HL-60/S4 treated with phorbol 12-myristate 13-acetate at 8.2 ng/mL for 4 days and 3 days (cell line): ENCODE measurements at regions not wholly inside any gene's neighbourhood (a gene's known extent, or its start where the extent isn't known, plus 50 kb on each side); places are given as distances from the start of the nearest gene placed in this dataset.

Experiments
- in situ Hi-C: fragments of 300-500 bp; cut with MboI; formaldehyde crosslinking; loops from 2 replicates; pipeline ENCODE4 v1.15.0; 2022; ENCODE audit warnings: low sequenced_read_pairs

DNA sequence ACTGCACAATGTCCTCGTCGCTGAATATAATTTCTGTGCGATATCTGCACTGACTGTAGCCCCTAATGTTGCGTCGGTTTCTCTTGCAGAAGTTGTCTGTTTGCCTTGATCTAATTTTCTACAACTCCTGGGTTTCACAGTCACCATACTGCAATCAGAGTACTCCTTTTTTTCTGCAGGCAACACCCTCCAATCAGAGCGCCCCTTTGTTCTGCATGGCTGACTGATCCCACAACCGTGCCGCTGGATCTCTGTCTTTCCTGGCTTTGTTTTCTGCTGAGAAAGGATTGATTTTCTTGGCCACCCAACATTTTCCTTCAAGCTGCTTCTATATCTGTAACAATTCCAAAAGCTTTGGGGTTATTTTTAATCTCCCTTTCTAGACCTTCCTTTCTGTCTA lies 182.2 kb upstream of the SMARCA2 start:
- in situ Hi-C loops = no loop called here

DNA sequence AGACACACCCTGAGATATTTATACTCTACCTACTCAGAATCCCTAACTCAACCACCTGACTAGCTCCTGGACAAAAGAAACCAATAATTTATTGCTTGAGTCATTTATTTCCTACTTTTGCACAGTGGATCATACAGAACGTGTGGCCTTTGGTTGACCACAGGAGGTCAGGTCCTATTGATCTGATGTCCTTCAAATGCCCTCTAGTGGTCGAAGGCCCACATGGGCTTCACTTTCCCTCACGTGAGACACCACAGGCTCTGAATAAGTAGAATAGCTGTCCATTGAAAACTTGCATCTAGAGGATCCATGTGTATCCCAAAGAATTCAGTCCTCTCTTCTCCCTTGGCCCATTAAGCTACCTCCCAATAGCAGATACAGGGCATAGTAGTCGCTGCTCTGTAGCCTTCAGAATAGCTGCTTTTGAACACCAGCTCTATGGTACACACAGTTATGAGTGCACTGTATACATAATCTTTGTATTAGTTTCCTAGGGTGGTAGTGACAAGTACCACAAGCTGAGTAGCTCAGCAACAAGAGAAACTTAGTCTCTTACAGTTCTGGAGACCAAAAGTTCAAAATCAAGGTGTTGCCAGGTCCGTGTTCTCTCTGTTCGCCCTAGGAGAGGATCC lies 177.6 kb upstream of the SMARCA2 start:
- in situ Hi-C loops = no loop called here

- in situ Hi-C loops = no loop called here
These were observed 175.2 kb upstream of the SMARCA2 start for GRCh38 chr9:1839909-1840308.

DNA sequence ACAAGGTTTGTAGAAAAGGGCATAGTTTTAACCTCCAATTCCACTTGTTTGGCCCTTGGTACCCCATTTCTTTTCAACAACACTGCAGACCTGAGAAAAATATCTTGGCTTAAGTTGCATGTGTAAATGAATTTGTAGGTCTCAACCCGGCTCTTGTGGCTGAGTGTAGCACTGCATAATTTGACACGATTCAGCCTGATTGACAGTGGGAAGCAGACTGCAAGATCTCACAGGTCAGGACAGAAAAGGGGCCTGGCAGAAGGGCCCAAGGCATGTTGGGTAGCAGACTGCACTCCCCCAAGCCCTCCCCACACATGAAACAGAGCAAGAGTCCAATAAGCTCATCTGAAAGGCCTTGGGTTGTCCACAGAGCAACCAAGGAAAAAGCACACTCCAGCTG lies 169.7 kb upstream of the SMARCA2 start:
- in situ Hi-C loops = no loop called here

DNA sequence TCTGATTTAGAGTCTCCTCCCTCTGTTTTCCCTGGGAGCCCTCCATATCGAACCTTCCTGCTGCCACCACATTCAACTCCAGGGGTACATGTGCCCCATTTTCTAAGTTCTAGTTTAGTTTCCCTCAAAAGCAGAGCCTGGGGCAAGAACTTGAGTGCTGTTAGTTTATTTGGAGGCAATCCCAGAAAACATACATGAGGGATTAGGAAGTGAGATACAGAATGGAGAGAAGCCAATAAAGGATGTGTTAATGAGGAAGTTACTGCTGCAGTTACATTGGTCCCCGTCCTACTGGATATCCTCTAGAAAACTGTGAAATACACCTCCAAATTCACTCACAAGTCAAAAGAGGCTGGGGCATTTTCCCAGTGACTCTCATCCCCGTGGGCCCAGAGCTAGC lies 159.4 kb upstream of the SMARCA2 start:
- in situ Hi-C loops = no loop called here

DNA sequence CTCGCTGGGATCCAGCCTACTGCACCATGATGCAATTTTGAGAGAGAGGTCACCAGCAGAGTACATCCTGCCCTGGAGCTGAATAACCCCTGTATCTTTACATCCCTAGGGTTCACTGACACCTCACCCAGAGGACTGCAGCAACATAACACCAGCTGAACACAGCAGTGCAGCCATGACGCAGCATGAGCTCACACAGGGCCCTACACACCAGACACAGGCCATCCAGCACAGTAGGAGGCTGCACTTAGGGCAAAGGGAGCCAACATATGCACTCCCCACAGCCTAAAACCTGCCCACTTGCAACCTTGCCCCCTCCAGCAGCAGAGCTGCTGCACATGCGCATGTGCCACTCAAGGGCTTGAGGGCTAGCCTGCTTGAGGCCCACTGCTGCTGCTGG lies 157.3 kb upstream of the SMARCA2 start:
- in situ Hi-C loops = no loop called here

GRCh38 chr9:1869843-1870242 lies 145.3 kb upstream of the SMARCA2 start:
- in situ Hi-C loops = no loop called here

GRCh38 chr9:1870915-1871314 lies 144.2 kb upstream of the SMARCA2 start:
- in situ Hi-C loops = no loop called here

DNA sequence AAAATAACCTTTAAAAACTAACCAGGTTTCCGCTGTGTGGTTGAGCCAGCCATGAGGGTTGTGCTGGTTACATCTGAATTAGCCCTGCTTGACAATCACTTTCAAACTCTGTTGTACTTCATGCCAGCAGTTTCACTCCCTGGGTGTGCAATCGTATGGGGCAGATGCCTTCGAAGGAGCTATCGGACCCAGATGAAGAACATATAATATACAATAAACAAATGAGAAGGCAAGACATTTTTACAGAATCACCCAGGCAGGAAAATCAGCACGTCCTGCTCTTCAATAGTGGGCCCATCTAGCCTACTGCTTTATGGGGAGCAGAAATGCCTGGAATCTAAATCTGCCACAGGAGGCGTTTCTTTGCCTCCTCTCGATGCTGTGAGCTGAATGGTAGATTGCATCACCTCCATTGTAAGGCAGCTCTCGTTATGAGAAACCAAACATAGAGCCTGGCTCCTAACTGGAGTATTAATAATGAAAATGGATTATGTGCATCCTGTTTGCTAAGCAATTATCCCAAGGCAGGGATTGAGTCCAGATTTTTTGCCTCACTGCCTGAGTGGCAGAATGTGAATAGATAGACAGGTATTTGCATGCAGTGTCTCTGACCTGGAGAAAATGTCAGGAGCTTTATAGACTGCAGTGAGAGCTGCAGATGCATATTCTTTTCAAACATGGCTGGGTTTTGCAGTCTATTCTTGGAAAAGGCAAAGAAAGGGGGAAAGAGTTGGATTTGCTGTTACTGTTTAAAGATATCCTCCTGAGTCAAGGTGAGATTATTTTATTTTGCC lies 143.3 kb upstream of the SMARCA2 start:
- in situ Hi-C loops = no loop called here

GRCh38 chr9:1875251-1875851 lies 139.8 kb upstream of the SMARCA2 start:
- in situ Hi-C loops = no loop called here

DNA sequence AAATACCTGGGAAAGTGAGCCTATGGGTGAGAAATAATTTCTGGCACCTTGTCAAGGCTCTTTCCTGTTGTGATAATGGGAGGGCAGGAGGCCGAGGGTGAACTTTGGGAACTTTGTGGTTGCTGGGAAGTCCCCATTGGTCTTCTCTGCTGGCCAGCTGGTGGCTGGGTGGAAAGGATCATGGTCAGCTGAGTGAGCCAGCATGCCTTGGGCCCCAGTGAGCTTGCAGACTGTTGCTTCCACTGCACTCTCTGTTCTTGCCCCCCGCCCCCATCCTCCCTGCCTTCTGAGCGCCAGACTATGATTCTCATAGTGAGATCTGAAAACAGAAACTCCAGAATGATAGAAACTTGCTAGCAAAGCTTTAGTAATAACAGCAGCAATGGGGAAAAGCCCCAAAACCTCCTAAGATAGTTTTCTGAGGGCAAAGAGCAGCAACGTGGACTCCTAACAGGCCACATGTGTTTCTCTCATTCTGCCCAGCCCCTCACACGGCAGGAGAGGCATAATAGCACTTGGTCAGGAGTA lies 139.2 kb upstream of the SMARCA2 start:
- in situ Hi-C loops = no loop called here

GRCh38 chr9:1876891-1877496 lies 138.2 kb upstream of the SMARCA2 start:
- in situ Hi-C loops = no loop called here

- in situ Hi-C loops = no loop called here
These were observed 137.2 kb upstream of the SMARCA2 start for GRCh38 chr9:1877951-1878350.

GRCh38 chr9:1878811-1879210 lies 136.3 kb upstream of the SMARCA2 start:
- in situ Hi-C loops = no loop called here

DNA sequence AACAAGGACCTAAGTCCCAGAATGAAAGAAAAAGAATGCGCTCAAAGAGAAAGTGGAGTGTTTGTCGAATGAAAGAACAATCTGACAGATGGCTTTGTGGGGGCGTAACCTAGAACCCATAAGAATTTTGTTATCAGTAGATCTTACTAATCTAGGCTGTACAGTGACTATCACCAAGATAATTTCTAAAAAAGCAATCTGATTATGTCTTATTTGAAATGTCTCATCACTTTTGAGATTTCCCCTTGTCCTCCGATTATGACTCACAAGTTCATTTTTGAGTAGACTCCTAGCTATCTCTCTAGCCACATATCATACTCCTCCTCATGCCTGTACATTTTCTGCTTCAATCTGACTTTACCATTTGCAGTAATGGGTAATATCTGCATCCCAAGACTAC lies 135.6 kb upstream of the SMARCA2 start:
- in situ Hi-C loops = no loop called here

DNA sequence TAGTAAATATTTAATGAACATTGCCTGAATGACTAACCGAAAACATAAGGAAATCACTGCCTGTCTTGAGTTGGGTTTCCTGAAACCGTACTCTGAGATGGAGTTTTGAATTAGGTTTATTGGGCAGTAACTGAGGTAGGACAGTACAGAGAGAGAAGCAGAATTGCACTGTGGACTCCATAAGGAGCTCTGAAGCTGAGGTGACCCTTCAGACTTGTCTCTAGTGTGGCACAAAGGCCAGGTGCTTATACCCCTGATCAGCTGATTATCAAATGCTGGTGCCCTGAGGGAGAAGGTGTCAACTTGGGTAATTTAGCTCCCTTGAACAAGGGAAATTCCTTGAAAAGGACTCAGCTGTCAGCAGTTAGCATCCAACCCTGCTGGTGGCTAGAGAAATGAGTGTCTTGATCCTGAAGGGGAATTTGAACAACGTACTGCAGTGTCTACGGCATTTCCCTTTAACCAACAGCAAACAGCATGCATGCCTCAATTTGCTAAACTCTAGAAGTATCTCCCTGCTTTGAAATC lies 135.0 kb upstream of the SMARCA2 start:
- in situ Hi-C loops = no loop called here

DNA sequence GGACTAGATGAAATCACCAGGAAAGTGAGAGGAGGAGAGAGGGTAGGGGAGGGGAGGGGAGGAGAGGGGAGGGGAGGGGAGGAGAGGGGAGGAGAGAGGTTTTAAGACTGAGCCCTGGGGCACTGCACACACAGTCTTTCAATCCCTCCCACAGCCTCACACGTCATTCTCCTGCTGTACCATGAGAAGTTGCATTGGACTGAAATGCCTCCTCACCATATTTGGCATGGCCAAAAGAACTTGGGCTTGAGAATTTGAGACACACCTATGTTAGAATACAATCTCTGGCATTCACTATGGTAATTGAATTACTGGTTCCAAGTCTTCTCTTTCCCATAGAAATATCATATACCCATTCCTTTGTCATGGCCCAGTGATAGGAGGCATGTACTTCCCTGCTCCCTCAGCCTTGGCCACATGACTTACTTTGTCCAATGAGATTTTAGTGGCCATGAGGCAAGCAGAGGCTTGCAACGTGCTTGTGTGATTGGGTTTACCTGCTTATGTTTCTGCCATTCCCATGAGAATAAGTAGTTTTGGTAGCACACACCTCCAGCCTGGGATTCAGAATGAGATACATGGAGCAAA lies 133.3 kb upstream of the SMARCA2 start:
- in situ Hi-C loops = no loop called here

DNA sequence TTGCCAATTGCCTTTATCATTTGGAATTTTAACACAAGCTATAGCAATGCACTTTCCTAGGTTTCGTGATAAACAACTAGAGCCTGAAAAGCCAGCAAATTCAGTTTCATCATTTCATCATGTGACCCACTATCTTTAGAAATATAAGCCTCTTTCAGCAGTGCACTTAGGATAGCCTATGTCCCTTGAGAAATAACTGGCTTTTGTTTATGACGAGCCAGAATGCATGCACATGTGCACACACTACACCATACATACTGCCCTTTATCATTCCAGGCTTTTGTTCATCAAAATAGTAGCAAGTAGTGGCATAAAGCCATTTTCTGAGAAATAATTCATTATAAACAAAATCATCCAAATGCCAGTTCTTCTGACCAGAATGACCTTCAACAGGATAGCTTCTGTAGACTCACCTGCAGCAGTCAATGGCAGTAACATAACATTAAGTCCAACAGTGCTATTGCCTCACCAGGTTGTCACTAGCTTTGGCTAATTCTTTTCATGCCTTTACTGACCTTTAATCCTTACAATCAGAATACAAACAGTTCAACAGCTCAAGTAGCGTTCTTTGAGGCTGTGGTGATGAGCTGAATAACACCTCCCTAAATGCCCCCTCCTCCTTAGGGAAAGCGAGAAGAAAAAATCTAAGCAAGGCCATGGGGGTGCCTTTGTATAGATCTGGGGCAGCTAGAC lies 132.3 kb upstream of the SMARCA2 start:
- in situ Hi-C loops = no loop called here

- in situ Hi-C loops = no loop called here
These were observed 124.9 kb upstream of the SMARCA2 start for GRCh38 chr9:1890201-1890600.

DNA sequence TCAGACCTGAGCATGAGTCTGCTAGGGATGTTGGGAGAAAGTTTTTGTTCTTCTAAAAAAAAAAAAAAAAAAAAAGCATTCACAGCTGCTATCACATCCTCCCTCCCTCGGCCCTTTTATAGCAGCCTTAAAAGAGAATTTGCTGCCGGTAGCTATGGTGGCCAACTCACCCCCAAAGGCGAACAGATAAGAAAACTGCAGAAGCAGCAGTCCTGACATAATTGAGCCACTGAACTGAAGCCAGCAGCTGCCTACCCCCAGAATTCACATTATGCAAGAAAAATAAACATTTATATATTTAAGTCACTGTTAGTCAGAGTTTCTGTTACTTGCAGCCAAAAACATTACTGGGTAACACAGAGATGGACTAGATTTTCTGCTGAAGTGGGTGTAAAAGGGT lies 124.3 kb upstream of the SMARCA2 start:
- in situ Hi-C loops = no loop called here
